HepG2 (cell line): ENCODE measurements at regions not wholly inside any gene's neighbourhood (a gene's known extent, or its start where the extent isn't known, plus 50 kb on each side); places are given as distances from the start of the nearest gene placed in this dataset.

ENCODE experiments used
- ATAC-seq: fragments of 200-7000 bp; cut with Tn5 transposase; 3 replicates; pipeline ENCODE4 v1.9.1; 2020; ENCODE audit warnings: mild to moderate bottlenecking, moderate library complexity
- BruUV-seq: library from RNA; stranded (reverse); fragments of 400-500 nt; replicated peaks from 2 replicates; lab custom pipeline; 2021; lab: Mats Ljungman, UMichigan
- CTCF ChIA-PET: fragments of 300-600 bp; formaldehyde crosslinking; extraction: SDS; loops from one replicate; lab custom pipeline; 2021; ENCODE audit warnings: low total read pairs, inconsistent platforms, low intra/inter-chr PET ratio; lab: Yijun Ruan, JAX
- POLR2A ChIA-PET: fragments of 350-600 bp; sonication (Branson Sonifier 250); formaldehyde crosslinking; loops from one replicate; lab custom pipeline; 2020; ENCODE audit warnings: antibody characterized with exemption, inconsistent platforms; lab: Yijun Ruan, JAX
- DNase-seq: peaks from one replicate; pipeline ENCODE4 v3.0.0-alpha.2; 2015; ENCODE audit warnings: low spot score
- FAIRE-seq: peaks from 3 replicates; lab custom pipeline; 2011; peaks lifted over from hg19 to GRCh38; lab: Jason Lieb, UNC
- H2AFZ ChIP-seq: one replicate; pipeline ENCODE4 v1.6.1; 2011; ENCODE audit warnings: low read length, inconsistent platforms
- H3K27ac ChIP-seq: fragments of 300-600 bp; 3 replicates; pipeline ENCODE4 v1.8.0; 2011; ENCODE audit warnings: mixed run types, mild to moderate bottlenecking, mixed read lengths, low read length, inconsistent platforms; ENCODE audit not compliant: insufficient read depth; ENCODE audit errors: extremely low read length
- H3K27me3 ChIP-seq, 2 experiments: fragments of 200-600 bp in 1 of 2; 2 replicates in 1 of 2; 3 replicates in 1 of 2; pipeline versions ENCODE4 v1.6.0 to v1.8.0; 2011; ENCODE audit warnings: low read length in 2 of 2, mild to moderate bottlenecking in 2 of 2, moderate library complexity in 2 of 2, inconsistent platforms in 1 of 2; ENCODE audit not compliant: insufficient read depth in 2 of 2, control insufficient read depth in 1 of 2
- H3K36me3 ChIP-seq, 2 experiments: fragments of 200-600 bp in 1 of 2; replicated peaks in 1 of 2; 2 replicates in 1 of 2; 3 replicates in 1 of 2; pipeline versions ENCODE4 v1.5.1 to v1.8.0; 2011; ENCODE audit warnings: low read length in 2 of 2, inconsistent platforms in 1 of 2; ENCODE audit not compliant: insufficient read depth in 2 of 2, control insufficient read depth in 1 of 2
- H3K4me1 ChIP-seq: 2 replicates; pipeline ENCODE4 v1.5.1; 2012; ENCODE audit warnings: low read length, inconsistent platforms; ENCODE audit not compliant: insufficient read depth
- H3K4me2 ChIP-seq: 2 replicates; pipeline ENCODE4 v1.6.0; 2011; ENCODE audit warnings: low read depth, low read length, inconsistent platforms
- H3K4me3 ChIP-seq, 3 experiments: fragments of 200-600 bp in 1 of 3; sonication (generic), shearing (Covaris generic) in 1 of 3; replicated peaks in 1 of 3; 2 replicates each; pipeline ENCODE4 v1.5.1; 2011 to 2016; ENCODE audit warnings: low read length in 3 of 3, inconsistent platforms in 2 of 3, low read depth in 2 of 3, mild to moderate bottlenecking in 2 of 3, control low read depth in 1 of 3, mixed read lengths in 1 of 3; ENCODE audit not compliant: insufficient read depth in 1 of 3
- H3K79me2 ChIP-seq: one replicate; pipeline ENCODE4 v1.6.1; 2011; ENCODE audit warnings: low read length, inconsistent platforms; ENCODE audit not compliant: insufficient read depth
- H3K9ac ChIP-seq: 2 replicates; pipeline ENCODE4 v1.6.0; 2011; ENCODE audit warnings: mild to moderate bottlenecking, low read depth, low read length, inconsistent platforms; ENCODE audit not compliant: insufficient read depth
- H3K9me3 ChIP-seq: 2 replicates; pipeline ENCODE4 v1.5.1; 2012; ENCODE audit warnings: mild to moderate bottlenecking, low read length
- H4K20me1 ChIP-seq: 2 replicates; pipeline ENCODE4 v1.6.0; 2011; ENCODE audit warnings: inconsistent platforms, mild to moderate bottlenecking, low read length, moderate library complexity; ENCODE audit not compliant: insufficient read depth
- ATF5 ChIP-seq: sonication (generic); formaldehyde crosslinking; IDR thresholded peaks from 2 replicates; pipeline ENCODE4 v1.4.0; 2020; ENCODE audit warnings: mild to moderate bottlenecking, low read depth, missing genetic modification reagents
- HMG20B ChIP-seq: conservative IDR thresholded peaks from 2 replicates; pipeline ENCODE4 v1.6.1; 2016; ENCODE audit warnings: missing genetic modification reagents, missing compliant biosample characterization
- HMGXB4 ChIP-seq, 2 experiments: sonication (generic) in 1 of 2; formaldehyde crosslinking in 1 of 2; IDR thresholded peaks; 2 replicates each; pipeline versions ENCODE4 v1.4.0 to v1.6.1; 2018 to 2020; ENCODE audit warnings: missing genetic modification reagents in 2 of 2, borderline replicate concordance in 1 of 2, low read depth in 1 of 2, mild to moderate bottlenecking in 1 of 2, missing biosample characterization in 1 of 2
- HOXA9 ChIP-seq: sonication (generic); formaldehyde crosslinking; IDR thresholded peaks from 2 replicates; pipeline ENCODE4 v1.8.1; 2022; ENCODE audit warnings: missing genetic modification reagents, mild to moderate bottlenecking, moderate library complexity, borderline replicate concordance
- MAFF ChIP-seq: IDR thresholded peaks from 2 replicates; pipeline ENCODE4 v1.6.1; 2011; ENCODE audit warnings: low read depth, low read length, improper control_type of control experiment
- RBM22 ChIP-seq: fragments of 200-400 bp; formaldehyde crosslinking; optimal IDR thresholded peaks from 2 replicates; pipeline ENCODE3; 2017; ENCODE audit warnings: mild to moderate bottlenecking, low read length, moderate library complexity
- ZNF225 ChIP-seq: sonication (generic); formaldehyde crosslinking; IDR thresholded peaks from 2 replicates; pipeline ENCODE4 v1.4.0; 2020; ENCODE audit warnings: mild to moderate bottlenecking, missing genetic modification reagents
- ZNF598 ChIP-seq: sonication (generic); formaldehyde crosslinking; IDR thresholded peaks from 2 replicates; pipeline ENCODE4 v1.5.1; 2020; ENCODE audit warnings: mild to moderate bottlenecking, missing genetic modification reagents, borderline replicate concordance
- ZNF768 ChIP-seq: sonication (generic); formaldehyde crosslinking; IDR thresholded peaks from 2 replicates; pipeline ENCODE4 v1.4.0; 2020; ENCODE audit warnings: missing genetic modification reagents
- ZNF777 ChIP-seq: sonication (generic); formaldehyde crosslinking; IDR thresholded peaks from 2 replicates; pipeline ENCODE4 v1.4.0; 2020; ENCODE audit warnings: missing genetic modification reagents
- WGBS: methylation state at CpG from one replicate; pipeline ENCODE4 v1.1.6; 2017; ENCODE audit warnings: low lambda C conversion rate; 5-methylcytosine and 5-hydroxymethylcytosine counted together
- in situ Hi-C: cut with HindIII; loops from 2 replicates; pipeline ENCODE4 v1.10.0; 2017; ENCODE audit warnings: low pct_unique_long_range_greater_than_20kb; ENCODE audit not compliant: extremely low pct_ligation_motif_present
- intact Hi-C: fragments of 100-400 bp; cut with micrococcal nuclease; formaldehyde crosslinking; loops from one replicate; pipeline ENCODE4 v1.10.0; 2022; ENCODE audit not compliant: unreplicated experiment
- TF ChIP-seq, protein P1 (sequence below): sonication (generic); formaldehyde crosslinking; conservative IDR thresholded peaks from 2 replicates; pipeline ENCODE4 v1.8.0; 2022; ENCODE audit warnings: mild to moderate bottlenecking, moderate library complexity, missing genetic modification reagents

- H3K36me3 ChIP-seq: no peaks in the 10 kb centered on the region
- H3K4me3 ChIP-seq: no peak overlapping the region
- no TSS peak for BruUV-seq
- ATAC-seq: no peak
- 12% methylated on average over 2 of the region's 2 CpGs for WGBS
- POLR2A ChIA-PET: no interaction called here
- H2AFZ ChIP-seq: no peak overlapping the region
- no peaks in the 10 kb centered on the region for H3K9me3 ChIP-seq
- no peaks in the 10 kb centered on the region for H3K27me3 ChIP-seq
- TF ChIP-seq ZNF777 (no peak), HMG20B (CRISPR knock-in tag) (no peak), ATF5 (CRISPR knock-in tag) (no peak), HOXA9 (CRISPR knock-in tag) (no peak), ZNF768 (CRISPR knock-in tag) (no peak), ZNF598 (CRISPR knock-in tag) (no peak), RBM22 (no peak), HMGXB4 (CRISPR knock-in tag; IDR thresholded peaks at IDR 0.05; ENCODE audit: borderline replicate concordance in 1 of 2, low read depth in 1 of 2) (no peak), ZNF225 (no peak), MAFF (no peak)
- TF ChIP-seq, protein P1, sequence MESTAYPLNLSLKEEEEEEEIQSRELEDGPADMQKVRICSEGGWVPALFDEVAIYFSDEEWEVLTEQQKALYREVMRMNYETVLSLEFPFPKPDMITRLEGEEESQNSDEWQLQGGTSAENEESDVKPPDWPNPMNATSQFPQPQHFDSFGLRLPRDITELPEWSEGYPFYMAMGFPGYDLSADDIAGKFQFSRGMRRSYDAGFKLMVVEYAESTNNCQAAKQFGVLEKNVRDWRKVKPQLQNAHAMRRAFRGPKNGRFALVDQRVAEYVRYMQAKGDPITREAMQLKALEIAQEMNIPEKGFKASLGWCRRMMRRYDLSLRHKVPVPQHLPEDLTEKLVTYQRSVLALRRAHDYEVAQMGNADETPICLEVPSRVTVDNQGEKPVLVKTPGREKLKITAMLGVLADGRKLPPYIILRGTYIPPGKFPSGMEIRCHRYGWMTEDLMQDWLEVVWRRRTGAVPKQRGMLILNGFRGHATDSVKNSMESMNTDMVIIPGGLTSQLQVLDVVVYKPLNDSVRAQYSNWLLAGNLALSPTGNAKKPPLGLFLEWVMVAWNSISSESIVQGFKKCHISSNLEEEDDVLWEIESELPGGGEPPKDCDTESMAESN (CRISPR knock-in tag): no peak
- no peak overlapping the region for H3K27ac ChIP-seq
- FAIRE-seq: no peak
- no peaks in the 10 kb centered on the region for H4K20me1 ChIP-seq
- H3K79me2 ChIP-seq: no peaks in the 10 kb centered on the region
- no peak overlapping the region for H3K4me2 ChIP-seq
- in situ Hi-C loops: no loop called here
- no peak for DNase-seq
- no peak overlapping the region for H3K9ac ChIP-seq
- intact Hi-C loops: no loop called here
- H3K4me1 ChIP-seq: 0 out of 2 replicates have a peak, but pooled peaks cover 5% of the 10 kb centered on the region
- CTCF ChIA-PET: no interaction called here
Observed at GRCh38 chr1:59241909-59242308, 55.0 kb upstream of the FGGY start.
